HL-60 (cell line): ENCODE measurements at regions not wholly inside any gene's neighbourhood (a gene's known extent, or its start where the extent isn't known, plus 50 kb on each side); places are given as distances from the start of the nearest gene placed in this dataset.

Source experiments
- GABPA ChIP-seq: IDR thresholded peaks from 2 replicates; pipeline ENCODE4 v1.6.1; 2012; ENCODE audit warnings: low read depth
- POLR2AphosphoS5 ChIP-seq: IDR thresholded peaks from 2 replicates; pipeline ENCODE4 v1.6.1; 2012; ENCODE audit warnings: low read depth
- TF ChIP-seq, protein P1 (sequence below): IDR thresholded peaks from one replicate; pipeline ENCODE4 v1.5.1; 2011; ENCODE audit warnings: low read length, control low read depth, inconsistent platforms; ENCODE audit not compliant: insufficient read depth
- TF ChIP-seq, protein P2 (sequence below): IDR thresholded peaks from 2 replicates; pipeline ENCODE4 v1.6.1; 2012; ENCODE audit warnings: low read depth; ENCODE audit not compliant: insufficient replicate concordance

GRCh38 chr5:8332666-8333445, 463.9 kb downstream of the MTRR start:
- no peak for TF ChIP-seq GABPA
- TF ChIP-seq, protein P1, sequence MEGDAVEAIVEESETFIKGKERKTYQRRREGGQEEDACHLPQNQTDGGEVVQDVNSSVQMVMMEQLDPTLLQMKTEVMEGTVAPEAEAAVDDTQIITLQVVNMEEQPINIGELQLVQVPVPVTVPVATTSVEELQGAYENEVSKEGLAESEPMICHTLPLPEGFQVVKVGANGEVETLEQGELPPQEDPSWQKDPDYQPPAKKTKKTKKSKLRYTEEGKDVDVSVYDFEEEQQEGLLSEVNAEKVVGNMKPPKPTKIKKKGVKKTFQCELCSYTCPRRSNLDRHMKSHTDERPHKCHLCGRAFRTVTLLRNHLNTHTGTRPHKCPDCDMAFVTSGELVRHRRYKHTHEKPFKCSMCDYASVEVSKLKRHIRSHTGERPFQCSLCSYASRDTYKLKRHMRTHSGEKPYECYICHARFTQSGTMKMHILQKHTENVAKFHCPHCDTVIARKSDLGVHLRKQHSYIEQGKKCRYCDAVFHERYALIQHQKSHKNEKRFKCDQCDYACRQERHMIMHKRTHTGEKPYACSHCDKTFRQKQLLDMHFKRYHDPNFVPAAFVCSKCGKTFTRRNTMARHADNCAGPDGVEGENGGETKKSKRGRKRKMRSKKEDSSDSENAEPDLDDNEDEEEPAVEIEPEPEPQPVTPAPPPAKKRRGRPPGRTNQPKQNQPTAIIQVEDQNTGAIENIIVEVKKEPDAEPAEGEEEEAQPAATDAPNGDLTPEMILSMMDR, result no peak
- TF ChIP-seq, protein P2, sequence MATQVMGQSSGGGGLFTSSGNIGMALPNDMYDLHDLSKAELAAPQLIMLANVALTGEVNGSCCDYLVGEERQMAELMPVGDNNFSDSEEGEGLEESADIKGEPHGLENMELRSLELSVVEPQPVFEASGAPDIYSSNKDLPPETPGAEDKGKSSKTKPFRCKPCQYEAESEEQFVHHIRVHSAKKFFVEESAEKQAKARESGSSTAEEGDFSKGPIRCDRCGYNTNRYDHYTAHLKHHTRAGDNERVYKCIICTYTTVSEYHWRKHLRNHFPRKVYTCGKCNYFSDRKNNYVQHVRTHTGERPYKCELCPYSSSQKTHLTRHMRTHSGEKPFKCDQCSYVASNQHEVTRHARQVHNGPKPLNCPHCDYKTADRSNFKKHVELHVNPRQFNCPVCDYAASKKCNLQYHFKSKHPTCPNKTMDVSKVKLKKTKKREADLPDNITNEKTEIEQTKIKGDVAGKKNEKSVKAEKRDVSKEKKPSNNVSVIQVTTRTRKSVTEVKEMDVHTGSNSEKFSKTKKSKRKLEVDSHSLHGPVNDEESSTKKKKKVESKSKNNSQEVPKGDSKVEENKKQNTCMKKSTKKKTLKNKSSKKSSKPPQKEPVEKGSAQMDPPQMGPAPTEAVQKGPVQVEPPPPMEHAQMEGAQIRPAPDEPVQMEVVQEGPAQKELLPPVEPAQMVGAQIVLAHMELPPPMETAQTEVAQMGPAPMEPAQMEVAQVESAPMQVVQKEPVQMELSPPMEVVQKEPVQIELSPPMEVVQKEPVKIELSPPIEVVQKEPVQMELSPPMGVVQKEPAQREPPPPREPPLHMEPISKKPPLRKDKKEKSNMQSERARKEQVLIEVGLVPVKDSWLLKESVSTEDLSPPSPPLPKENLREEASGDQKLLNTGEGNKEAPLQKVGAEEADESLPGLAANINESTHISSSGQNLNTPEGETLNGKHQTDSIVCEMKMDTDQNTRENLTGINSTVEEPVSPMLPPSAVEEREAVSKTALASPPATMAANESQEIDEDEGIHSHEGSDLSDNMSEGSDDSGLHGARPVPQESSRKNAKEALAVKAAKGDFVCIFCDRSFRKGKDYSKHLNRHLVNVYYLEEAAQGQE, result no peak
- TF ChIP-seq POLR2AphosphoS5, result no peak
